ENCODE measurements at regions not wholly inside any gene's neighbourhood (a gene's known extent, or its start where the extent isn't known, plus 50 kb on each side); places are given as distances from the start of the nearest gene placed in this dataset.

GRCh38 chr1:217196616-217197015 is 434.3 kb downstream of the GPATCH2 start:
- DNase-seq, result no peak

- no peak for DNase-seq
Measured at GRCh38 chr1:217193151-217193550, 437.7 kb downstream of the GPATCH2 start.

- DNase-seq, result no peak
Measured at GRCh38 chr1:217191441-217191840, 439.4 kb downstream of the GPATCH2 start.

- DNase-seq, result no peak
Measured at GRCh38 chr1:217190359-217190758, 440.5 kb downstream of the GPATCH2 start.

DNA sequence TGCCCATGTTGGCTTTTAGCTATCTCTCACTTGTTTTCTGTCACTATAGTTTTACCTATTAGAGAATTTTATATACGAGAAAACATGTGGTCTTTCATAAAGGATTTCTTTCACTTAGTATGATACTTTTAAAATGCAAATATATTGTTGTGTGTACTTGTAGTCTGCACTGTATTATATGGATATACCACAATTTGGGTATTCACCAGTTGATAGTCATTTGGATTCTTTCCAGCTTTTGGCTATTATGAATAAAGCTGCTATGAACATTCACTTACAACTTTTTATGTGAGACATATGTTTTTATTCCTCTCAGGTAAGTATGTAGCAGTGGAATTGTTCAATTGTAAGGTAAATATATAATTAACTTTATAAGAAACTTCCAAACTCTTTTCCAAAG is 441.5 kb downstream of the GPATCH2 start:
- no peak for DNase-seq

- DNase-seq, result no peak
Measured at GRCh38 chr1:217188280-217189237, 442.3 kb downstream of the GPATCH2 start.

DNA sequence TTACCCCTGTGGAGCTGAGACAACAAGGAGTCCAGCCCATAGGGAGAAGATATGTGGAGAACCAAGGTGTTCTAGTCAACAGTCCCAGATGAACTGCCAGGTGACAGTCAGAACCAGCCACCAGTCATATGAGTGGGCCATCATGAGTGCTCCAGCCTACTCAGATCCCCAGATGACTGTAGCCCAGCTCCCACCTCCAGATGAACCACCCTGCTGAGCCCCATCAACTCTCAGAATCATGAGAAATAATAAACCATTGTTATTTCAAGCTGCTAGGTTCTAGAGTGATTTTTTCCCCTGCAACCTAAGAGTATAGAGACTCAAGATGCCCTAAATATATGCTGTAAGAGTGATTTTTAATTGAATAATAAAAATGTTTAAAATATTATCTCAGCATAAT is 444.2 kb downstream of the GPATCH2 start:
- DNase-seq, result no peak

GRCh38 chr1:217184854-217185253 is 446.0 kb downstream of the GPATCH2 start:
- DNase-seq, result no peak

GRCh38 chr1:217182992-217183391 is 447.9 kb downstream of the GPATCH2 start:
- DNase-seq, result no peak

DNA sequence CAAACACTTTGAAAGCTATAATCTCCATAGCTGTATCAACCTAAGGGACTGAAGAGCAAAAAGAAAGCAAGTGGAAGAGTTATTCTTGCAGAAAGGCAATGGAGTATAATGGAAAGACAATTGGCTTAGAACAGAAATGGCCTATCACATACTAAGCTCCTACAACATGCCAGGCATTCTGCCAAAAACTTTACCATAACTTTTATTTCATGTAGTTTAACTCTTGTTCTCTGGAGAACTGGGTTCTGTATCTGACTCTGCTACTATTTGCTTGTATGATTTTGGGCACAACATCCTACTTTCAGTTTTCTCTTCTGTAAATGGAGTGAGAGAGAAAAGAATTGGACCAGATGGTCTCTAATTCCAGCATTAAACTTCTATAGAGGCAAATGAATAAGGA is 449.1 kb downstream of the GPATCH2 start:
- DNase-seq, result no peak

DNA sequence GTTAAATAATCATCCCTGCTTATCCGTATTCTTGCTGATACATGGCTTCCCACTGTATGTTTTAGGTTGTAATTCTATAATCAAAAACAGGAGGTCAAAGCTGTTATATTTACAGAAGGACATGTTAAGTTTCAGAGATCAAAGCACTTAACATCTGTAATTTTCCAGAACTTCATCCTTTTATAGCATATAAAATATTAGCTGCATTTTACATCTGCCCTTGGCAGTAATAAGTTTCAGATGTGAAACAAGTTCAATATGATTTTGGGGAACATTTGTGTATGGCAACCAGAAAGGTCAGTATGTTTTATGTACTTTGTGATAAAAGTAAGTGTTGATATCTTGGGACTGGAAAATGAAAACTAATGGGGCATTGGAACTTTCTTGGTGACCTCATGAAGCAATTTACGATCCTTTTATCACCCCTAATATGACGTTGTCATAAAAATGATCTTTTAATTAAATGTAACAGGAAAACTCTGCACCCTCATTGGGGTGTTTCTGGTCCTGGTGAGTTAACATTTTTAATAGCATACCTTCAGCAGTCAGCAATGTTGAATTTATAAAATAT is 449.6 kb downstream of the GPATCH2 start:
- DNase-seq, result no peak

GRCh38 chr1:217180443-217180842 is 450.4 kb downstream of the GPATCH2 start:
- no peak for DNase-seq

GRCh38 chr1:217164403-217164802 is 441.2 kb upstream of the ESRRG start:
- no peak for DNase-seq

DNA sequence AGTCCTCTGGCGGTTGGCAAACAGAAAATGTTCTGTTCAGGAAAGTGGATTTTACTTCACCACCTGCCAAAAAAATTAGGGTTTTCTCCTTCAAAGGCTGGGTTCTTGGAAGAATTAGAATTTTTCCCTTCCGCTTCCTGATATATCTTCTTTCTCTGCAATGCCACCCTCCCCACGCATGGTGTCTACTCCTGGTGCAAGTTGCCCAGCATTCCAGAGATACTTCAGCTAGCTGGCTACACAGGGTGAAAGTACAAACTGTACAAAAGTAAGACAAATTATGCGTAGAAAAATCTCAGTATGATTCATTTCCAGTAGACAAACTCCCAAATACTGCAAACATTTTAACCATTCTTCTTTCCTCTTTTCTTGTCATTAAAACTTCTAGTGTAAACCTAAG is 430.1 kb upstream of the ESRRG start:
- DNase-seq, result no peak

DNA sequence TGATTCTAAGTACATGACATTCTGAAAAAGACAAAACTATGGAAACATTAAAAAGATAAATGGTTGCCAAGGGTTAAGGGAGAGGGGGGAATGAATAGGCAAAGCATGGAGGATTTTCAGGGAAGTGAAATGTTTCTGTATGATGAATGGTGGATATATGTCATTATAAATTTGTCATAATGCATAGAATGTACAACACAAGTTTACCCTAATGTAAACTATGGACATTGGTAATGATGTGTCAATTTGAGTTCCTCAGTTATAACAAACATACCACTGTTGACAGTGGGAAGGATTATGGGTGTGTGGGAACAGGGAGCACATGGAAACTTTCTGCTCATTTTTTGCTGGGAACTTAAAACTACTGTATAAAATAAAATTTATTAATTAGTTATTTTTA is 427.1 kb upstream of the ESRRG start:
- no peak for DNase-seq

DNA sequence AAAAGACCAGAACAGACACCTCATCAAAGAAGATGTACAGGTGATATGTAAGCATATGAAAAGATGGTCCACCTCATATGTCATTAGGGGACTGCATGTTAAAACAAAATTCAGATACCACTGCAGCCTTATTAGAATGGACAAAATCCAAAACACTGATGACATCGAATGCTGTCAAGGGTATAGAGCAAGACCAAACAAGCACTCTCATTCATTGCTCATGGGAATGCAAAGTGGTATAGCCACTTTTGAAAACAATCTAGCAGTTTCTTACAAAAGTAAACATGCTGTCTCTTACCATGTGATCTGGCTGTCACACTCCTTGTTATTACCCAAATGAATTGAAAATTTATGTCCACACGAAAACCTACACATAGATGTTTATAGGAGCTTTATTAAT is 426.6 kb upstream of the ESRRG start:
- DNase-seq, result no peak

DNA sequence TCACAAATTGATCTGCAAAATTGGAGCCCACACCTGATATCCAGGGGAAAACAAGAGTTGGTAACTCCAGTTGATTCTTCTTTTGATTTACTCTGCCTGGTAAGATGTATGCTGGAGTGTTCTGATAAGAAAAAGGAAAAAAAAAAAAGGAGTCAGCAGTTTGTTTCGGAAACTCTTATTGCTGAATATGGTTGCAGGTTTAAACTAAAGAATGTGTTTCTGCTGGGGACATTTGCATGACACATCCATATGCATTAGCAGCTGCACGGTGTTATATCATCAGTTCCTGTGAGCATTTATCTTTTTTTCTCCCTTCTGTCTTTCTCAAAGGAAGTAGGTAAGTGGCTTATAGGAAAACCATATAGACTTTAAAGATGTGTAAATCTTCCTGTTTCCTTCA is 418.5 kb upstream of the ESRRG start:
- DNase-seq, result no peak

GRCh38 chr1:217140041-217140901 is 417.0 kb upstream of the ESRRG start:
- DNase-seq, result no peak

DNA sequence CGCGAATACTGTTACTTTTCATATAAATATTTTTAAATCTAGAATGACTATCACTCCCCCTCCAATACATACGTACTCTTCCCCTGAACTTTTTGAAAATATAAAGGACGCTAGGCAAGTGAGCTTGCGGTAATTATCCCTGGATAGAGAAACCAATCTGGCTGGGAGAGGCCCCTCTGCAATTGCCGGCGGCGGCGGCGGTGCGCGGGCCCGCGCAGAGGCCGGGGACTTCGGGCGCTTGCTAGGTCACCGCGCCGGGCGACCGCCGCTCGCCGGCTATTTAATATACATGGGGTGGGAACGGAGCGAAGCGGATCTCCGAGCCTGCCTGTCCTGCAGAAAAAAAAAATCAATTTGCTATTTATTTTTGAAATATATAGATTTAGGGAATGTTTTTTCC is 416.3 kb upstream of the ESRRG start:
- DNase-seq, result no peak

GRCh38 chr1:217138799-217139466 is 415.7 kb upstream of the ESRRG start:
- DNase-seq, result no peak

- DNase-seq, result no peak
Measured at GRCh38 chr1:217138173-217138765, 415.0 kb upstream of the ESRRG start.

GRCh38 chr1:217137210-217137881 is 414.1 kb upstream of the ESRRG start:
- DNase-seq, result no peak
